ENCODE measurements at regions not wholly inside any gene's neighbourhood (a gene's known extent, or its start where the extent isn't known, plus 50 kb on each side); places are given as distances from the start of the nearest gene placed in this dataset.

GRCh38 chr1:80211691-80212380, 1205.3 kb upstream of the ADGRL4 start:
- no peak for DNase-seq (ENCODE audit: low read depth in 1 of 2, low spot score in 1 of 2)
- no peak overlapping the region for H3K27ac ChIP-seq (replicated peaks)
- H3K27me3 ChIP-seq (ENCODE audit: insufficient read depth, poor library complexity, severe bottlenecking) = no peaks in the 10 kb centered on the region
- peak; percentile 54 for TF ChIP-seq SPI1 (IDR thresholded peaks at IDR 0.05; ENCODE audit: borderline replicate concordance, low read depth)
- TF ChIP-seq REST (IDR thresholded peaks at IDR 0.05; ENCODE audit: insufficient replicate concordance, low read depth) = no peak
- no peak overlapping the region for H3K4me3 ChIP-seq (replicated peaks; ENCODE audit: insufficient read depth, low read length)

GRCh38 chr1:80202118-80202517, 1195.6 kb upstream of the ADGRL4 start:
- no peak overlapping the region for H3K27ac ChIP-seq (replicated peaks)
- no peak for TF ChIP-seq SPI1 (IDR thresholded peaks at IDR 0.05; ENCODE audit: borderline replicate concordance, low read depth)
- TF ChIP-seq GABPA (IDR thresholded peaks at IDR 0.05; ENCODE audit: low read depth) = no peak
- TF ChIP-seq REST (IDR thresholded peaks at IDR 0.05; ENCODE audit: insufficient replicate concordance, low read depth) = no peak
- no peak for TF ChIP-seq CTCF (IDR thresholded peaks at IDR 0.05; ENCODE audit: insufficient read depth, low read length)
- no peak for TF ChIP-seq POLR2AphosphoS5 (IDR thresholded peaks at IDR 0.05; ENCODE audit: low read depth)
- no peak overlapping the region for H3K4me3 ChIP-seq (replicated peaks; ENCODE audit: insufficient read depth, low read length)
- H3K27me3 ChIP-seq (ENCODE audit: insufficient read depth, poor library complexity, severe bottlenecking) = no peaks in the 10 kb centered on the region
- no peak for DNase-seq (ENCODE audit: low read depth in 1 of 2, low spot score in 1 of 2)

- Histone ChIP-seq H3K27ac (replicated peaks) (no peak overlapping the region), H3K27me3 (ENCODE audit: insufficient read depth, poor library complexity, severe bottlenecking) (no peaks in the 10 kb centered on the region), H3K4me3 (replicated peaks; ENCODE audit: insufficient read depth, low read length) (no peak overlapping the region)
- DNase-seq (ENCODE audit: low read depth in 1 of 2, low spot score in 1 of 2) = no peak
- no peak for TF ChIP-seq REST (IDR thresholded peaks at IDR 0.05; ENCODE audit: insufficient replicate concordance, low read depth)
- no peak for TF ChIP-seq SPI1 (IDR thresholded peaks at IDR 0.05; ENCODE audit: borderline replicate concordance, low read depth)
- TF ChIP-seq POLR2AphosphoS5 (IDR thresholded peaks at IDR 0.05; ENCODE audit: low read depth) = no peak
- TF ChIP-seq GABPA (IDR thresholded peaks at IDR 0.05; ENCODE audit: low read depth) = no peak
- TF ChIP-seq CTCF (IDR thresholded peaks at IDR 0.05; ENCODE audit: insufficient read depth, low read length) = no peak
These were observed 1187.7 kb upstream of the ADGRL4 start for GRCh38 chr1:80194221-80194620.
